Caki2 (cell line): ENCODE measurements at regions not wholly inside any gene's neighbourhood (a gene's known extent, or its start where the extent isn't known, plus 50 kb on each side); places are given as distances from the start of the nearest gene placed in this dataset.
"Not testable (repeated sequence)": the region's sequence is repeated elsewhere in the genome, so short reads cannot be mapped to it uniquely, and the experiment has no call there.

ENCODE experiments used
- DNase-seq: peaks from one replicate; pipeline ENCODE4 v3.0.0-alpha.2; 2015; ENCODE audit warnings: low read depth
- in situ Hi-C: cut with HindIII; loops from 2 replicates; pipeline ENCODE4 v1.10.0; 2016; ENCODE audit warnings: low sequenced_read_pairs, low pct_unique_long_range_greater_than_20kb, mixed read lengths

- in situ Hi-C loops, result no loop called here
- peak; percentile 47 for DNase-seq
Measured at GRCh38 chr9:81318571-81318970, 370.8 kb downstream of the TLE1 start.

- DNase-seq, result peak; percentile 24
- in situ Hi-C loops, result no loop called here
Measured at GRCh38 chr9:81317939-81318338, 371.4 kb downstream of the TLE1 start.

GRCh38 chr9:81317223-81317622, 372.1 kb downstream of the TLE1 start:
- no peak for DNase-seq
- in situ Hi-C loops, result no loop called here

- in situ Hi-C loops, result no loop called here
- peak; percentile 14 for DNase-seq
Measured at GRCh38 chr9:81314490-81314889, 374.9 kb downstream of the TLE1 start.

GRCh38 chr9:81313877-81314276, 375.5 kb downstream of the TLE1 start:
- no peak for DNase-seq
- in situ Hi-C loops, result no loop called here

- no peak for DNase-seq
- in situ Hi-C loops, result no loop called here
Measured at GRCh38 chr9:81312346-81312745, 377.0 kb downstream of the TLE1 start.

GRCh38 chr9:81308404-81308803, 380.9 kb downstream of the TLE1 start:
- in situ Hi-C loops, result no loop called here
- no peak for DNase-seq

GRCh38 chr9:81307791-81308190, 381.6 kb downstream of the TLE1 start:
- in situ Hi-C loops, result not testable (repeated sequence)

GRCh38 chr9:81305561-81306182, 383.7 kb downstream of the TLE1 start:
- in situ Hi-C loops, result no loop called here
- no peak for DNase-seq

More at GRCh38 chr9:81307791-81308190, 381.6 kb downstream of the TLE1 start:
- not testable (repeated sequence) for DNase-seq

GRCh38 chr9:81303658-81304057, 385.7 kb downstream of the TLE1 start:
- no peak for DNase-seq
- in situ Hi-C loops, result no loop called here

- DNase-seq, result no peak
- in situ Hi-C loops, result no loop called here
Measured at GRCh38 chr9:81293651-81294050, 395.7 kb downstream of the TLE1 start.

- peak; percentile 12 for DNase-seq
- in situ Hi-C loops, result no loop called here
Measured at GRCh38 chr9:81292056-81292805, 397.1 kb downstream of the TLE1 start.

GRCh38 chr9:81289622-81290021, 399.7 kb downstream of the TLE1 start:
- no peak for DNase-seq
- in situ Hi-C loops, result no loop called here

- DNase-seq, result no peak
- in situ Hi-C loops, result no loop called here
Measured at GRCh38 chr9:81268048-81268447, 421.3 kb downstream of the TLE1 start.

- no peak for DNase-seq
- in situ Hi-C loops, result no loop called here
Measured at GRCh38 chr9:81266674-81267073, 422.7 kb downstream of the TLE1 start.

- no peak for DNase-seq
- in situ Hi-C loops, result no loop called here
Measured at GRCh38 chr9:81266086-81266485, 423.3 kb downstream of the TLE1 start.

GRCh38 chr9:81264516-81264915, 424.8 kb downstream of the TLE1 start:
- no peak for DNase-seq

GRCh38 chr9:81259896-81260295, 429.5 kb downstream of the TLE1 start:
- no peak for DNase-seq
- in situ Hi-C loops, result no loop called here

More at GRCh38 chr9:81264516-81264915, 424.8 kb downstream of the TLE1 start:
- in situ Hi-C loops, result no loop called here

- in situ Hi-C loops, result no loop called here
- no peak for DNase-seq
Measured at GRCh38 chr9:81256368-81256767, 433.0 kb downstream of the TLE1 start.

GRCh38 chr9:81250606-81251005, 438.7 kb downstream of the TLE1 start:
- in situ Hi-C loops, result no loop called here
- DNase-seq, result no peak
